GM19468 (cell line): ENCODE measurements at regions not wholly inside any gene's neighbourhood (a gene's known extent, or its start where the extent isn't known, plus 50 kb on each side); places are given as distances from the start of the nearest gene placed in this dataset.

Experiments used
- ATAC-seq: cut with Tn5 transposase; IDR thresholded peaks from one replicate; pipeline ENCODE4 v1.9.1; 2021; ENCODE audit warnings: mild to moderate bottlenecking, moderate library complexity, moderate number of reproducible peaks; ENCODE audit not compliant: unreplicated experiment; ENCODE audit errors: extremely low read depth

DNA sequence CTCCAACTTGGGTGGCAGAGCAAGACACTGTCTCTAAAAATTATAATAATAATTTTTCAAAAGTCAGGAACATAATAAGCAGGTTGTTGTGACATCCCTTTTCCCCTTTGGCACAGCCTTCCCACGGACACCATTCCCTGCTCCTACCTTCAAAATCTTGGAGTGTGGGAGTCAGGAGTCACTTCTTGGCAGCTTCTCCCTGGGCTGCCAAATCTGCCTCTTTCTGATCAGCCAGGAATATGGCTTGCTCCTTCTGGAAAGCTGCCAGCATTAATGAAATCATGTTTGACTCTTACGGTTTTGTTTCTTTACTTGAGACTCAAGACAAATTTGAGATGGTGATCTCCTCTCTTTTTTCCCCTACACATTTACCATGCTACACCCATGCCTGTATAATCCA, 391.4 kb upstream of the SYT1 start:
- ATAC-seq, result no peak

DNA sequence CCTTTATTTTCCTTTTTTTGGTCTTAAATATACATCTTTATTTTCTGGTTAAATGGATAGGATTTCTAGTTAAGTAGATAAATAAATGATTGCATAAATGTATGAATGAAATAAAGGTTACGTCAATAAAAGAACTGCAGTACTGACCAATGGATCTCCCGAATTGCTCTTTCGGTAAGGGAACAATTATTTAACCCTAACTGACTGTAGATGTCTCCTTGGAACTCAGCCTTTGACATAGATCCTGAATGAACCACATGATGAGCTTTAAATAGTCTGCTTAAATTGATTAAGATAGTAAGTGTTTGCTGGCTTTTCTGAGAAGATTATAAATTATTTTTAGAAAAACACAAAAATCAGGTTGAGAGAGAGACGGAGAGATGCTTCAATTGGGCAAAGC, 391.0 kb upstream of the SYT1 start:
- no peak for ATAC-seq

DNA sequence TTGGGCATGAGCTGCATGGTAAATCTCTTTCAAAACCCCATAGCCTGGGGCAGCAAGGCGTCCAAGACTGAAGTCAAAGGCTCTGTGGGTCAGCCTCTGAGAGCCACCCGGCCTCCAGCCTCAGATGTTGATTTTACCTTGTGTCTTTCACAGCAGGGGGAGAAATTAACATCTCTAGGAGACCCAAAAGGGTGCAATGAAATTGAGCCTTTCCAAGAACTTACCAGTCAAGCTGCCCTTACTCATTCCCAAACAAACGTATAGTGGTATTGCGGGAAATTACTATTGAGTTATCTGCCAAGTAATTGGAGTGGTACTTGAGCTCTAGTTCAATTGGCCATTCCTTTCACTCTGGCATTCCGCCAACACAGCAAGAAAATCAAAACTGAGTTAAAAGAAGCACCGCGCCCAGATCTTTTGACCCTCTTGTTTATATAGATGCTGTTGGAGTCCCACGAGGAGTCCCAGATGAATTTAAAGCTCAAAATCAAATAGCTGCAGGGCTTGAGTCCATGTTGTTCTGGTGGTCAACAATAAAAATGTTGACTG, 380.7 kb upstream of the SYT1 start:
- ATAC-seq, result no peak

DNA sequence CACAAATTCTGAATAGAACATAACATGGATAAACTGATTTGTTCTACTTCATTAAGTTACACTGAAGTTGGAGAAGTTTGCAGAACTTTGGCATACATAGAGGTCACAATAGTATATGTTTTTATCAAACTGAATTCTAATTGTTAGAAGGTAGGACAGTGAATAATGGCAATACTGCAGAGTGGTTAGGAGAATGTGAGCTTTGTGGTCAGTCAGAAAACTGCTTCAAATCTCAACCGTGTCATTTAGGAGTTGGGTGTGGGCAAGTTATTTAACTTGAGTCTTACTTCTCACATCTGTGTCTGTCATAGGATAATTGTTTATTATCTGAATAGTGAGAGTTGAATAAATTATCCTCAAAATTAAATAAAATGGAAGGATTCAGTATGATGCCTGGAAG, 374.6 kb upstream of the SYT1 start:
- no peak for ATAC-seq

DNA sequence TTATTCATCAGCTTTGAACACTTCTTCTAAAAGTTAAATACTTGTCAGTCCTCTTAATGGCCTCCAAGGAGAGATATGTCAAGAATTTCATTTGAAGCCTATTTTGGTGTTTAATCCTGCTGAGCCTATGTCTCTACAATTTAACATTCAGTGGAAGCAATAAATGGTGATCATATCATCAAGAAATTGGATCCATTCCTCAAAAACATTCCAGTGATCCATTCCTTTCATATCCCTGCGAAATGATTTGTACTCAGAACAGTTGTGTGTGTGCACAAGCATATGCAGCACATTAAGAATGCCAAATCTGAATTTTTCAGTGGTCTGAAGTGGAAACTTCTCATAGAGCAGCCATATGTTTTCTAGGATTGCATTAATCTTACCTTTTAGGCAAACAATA, 373.7 kb upstream of the SYT1 start:
- no peak for ATAC-seq

DNA sequence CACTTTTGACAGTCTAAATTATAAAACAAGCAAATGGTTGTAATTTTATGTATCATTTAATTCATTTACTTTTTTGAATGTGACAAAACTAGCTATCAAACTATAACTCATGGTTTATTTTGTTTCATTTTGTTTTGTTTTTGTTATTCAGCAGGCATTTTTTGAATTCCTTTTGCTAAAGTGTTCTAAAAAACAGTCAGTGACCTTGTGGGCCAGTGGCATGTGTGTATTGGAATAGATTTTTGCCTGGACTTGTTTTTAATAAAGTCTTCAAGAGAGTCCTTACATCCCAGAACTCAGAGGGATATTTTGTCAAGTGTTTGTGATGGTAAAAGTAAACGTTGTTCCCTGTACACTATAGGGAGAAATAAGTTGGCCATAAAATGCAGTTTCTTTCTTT, 369.7 kb upstream of the SYT1 start:
- no peak for ATAC-seq

DNA sequence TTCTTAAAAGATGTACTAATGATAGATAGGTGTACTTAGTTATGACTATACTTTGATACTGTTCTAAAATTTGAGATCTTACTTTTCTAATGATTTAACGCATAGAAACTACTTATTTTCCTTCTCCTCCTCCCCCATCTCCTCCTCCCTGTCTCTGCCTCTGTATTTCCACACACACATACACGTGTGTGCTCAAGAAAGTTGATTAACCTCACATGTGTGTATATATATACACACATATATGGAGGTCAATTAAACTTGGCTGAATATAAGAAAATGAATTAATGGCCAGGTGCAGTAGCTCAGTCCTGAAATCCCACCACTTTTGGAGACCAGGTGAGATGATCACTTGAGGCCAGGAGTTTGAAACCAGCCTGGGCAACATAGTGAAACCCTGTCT, 362.7 kb upstream of the SYT1 start:
- no peak for ATAC-seq

DNA sequence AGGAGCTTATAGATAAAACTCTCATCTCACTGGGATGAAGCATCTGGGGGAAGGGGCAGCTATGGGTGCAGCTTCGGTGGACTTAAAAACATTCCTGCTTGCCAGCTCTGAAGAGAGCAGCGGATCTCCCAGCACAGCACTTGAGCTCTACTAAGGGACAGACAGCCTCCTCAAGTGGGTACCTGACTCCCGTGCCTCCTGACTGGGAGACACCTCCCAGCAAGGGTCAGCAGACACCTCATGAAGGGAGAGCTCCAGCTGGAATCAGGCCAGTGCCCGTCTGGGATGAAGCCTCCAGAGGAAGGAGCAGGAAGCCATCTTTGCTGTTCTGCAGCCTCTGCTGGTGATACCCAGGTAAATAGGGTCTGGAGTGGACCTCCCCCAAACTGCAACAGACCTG, 345.2 kb upstream of the SYT1 start:
- no peak for ATAC-seq

DNA sequence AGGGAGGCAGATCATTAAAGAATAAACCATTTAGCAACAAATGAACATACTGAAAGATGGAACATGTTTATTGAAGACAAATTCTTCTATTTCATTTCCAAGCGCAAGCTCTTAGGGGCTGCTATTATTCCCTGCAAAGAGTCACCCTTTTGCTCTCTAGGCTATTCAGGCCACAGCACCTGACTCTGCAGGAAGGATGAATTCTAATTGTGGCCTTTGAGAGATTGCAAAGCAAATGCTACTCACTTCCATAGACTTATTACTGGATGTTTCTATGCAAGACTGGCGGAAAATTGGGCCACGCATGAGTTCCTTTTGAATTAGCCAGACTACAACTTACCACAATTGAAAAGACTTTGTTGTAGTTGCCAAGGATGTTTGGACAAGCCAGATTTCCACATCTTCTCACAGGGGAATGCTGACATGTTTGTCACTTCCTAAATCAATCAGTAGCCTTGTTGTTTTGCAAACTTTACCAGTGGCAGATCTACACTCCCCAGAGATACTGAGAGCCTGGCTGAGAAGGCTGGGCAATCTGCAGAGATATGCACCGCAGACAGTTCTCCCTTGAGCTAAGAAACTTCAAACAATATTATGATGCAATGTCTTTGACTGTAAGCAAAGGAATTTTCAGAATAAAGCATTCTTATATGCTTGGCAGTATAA, 334.3 kb upstream of the SYT1 start:
- no peak for ATAC-seq

DNA sequence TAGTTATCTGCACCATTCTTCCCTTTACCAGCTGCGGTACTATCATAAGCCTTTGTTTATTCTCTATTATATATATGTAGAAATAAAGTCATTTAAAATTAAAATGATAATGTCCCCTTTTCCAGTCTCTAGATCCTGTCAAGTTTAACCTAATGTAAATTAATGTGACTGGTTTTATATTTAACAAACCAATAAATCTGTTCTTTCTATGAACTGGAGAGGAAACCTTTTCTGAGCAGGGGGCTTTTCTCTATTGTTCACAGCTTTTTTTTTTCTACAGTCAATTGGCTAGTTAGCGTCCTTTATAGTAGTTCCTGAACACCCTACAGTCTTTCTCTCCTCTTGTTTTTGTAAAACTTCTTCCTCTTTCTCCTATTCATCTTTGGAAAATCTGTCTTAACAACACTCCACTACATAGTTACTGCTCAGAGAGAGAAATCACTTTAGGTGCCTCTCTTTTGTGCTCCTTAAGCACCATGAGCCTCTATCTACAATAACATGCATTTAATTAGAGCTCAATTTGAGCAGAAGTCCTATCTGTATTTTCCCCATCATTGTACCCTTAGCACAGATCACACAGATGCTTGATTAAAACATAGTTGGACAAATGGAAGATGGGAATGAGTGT, 332.6 kb upstream of the SYT1 start:
- ATAC-seq, result no peak

DNA sequence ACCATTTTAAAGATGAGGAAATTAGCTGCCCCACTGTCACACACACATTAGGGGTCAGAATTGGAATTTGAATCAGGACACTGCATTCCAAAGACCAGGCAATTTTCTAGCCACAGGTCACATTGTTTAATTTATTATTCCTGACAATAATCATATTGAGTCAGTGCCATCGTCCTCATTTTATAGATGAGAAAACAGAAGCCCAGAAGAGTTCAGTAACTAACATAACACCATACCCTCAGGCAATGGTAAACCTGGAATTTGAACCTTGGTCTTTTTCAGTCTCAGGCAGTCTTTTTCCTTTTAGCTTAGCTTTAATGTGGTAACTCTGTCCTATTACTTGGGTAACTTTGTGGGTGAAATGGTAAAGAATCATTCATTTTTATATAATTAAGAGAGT, 330.3 kb upstream of the SYT1 start:
- no peak for ATAC-seq

DNA sequence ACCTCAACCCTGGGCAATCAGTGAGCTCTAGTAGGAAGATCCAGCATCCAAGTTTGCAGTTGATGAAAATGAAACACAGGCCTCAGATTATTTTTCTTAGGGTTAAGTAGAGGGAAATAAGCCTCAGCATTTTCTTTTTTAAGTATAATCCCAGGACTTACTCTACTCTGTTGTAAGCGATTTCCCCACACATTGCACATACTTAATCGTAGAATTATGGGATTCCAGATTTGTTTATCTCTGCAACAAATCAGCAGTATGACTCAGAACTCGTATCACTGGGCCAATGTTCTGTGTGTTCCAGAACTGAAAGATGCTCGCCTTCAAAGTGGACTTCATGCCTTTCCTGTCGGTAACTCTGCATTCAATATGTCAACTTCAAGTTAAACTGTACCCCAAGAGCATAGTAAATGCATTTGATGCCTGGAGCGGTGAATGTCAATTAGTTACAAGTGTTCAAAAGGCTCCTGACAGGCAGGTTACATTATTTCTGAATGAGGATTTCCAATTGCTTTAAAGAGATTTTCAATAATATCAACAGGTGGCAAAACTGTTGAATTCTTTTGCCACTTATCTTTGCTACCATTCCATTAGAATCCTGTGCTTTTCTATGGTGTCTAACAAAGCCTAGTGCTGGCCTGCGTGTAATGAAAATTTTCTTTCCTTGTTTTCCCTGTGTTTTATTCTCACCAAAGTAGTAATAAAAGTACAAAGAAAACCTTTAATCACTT, 323.8 kb upstream of the SYT1 start:
- ATAC-seq, result no peak

DNA sequence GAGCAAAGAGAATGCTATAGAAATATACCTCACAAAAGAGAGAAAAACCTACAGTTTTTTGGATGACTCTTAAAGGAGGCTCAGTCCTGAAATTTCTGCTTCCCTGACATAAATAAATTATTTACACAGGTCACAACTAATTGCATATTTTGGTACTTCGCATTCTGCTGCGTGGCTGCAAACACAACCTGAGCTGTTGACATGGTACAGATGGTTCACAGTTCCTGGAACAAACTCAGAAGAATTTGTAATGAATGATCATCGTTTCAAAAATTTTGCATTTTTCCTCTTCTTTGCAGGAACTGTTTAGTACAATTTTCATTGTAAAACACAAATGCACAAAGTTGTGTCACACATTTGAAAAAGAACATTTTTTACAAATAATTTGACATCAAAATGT, 313.7 kb upstream of the SYT1 start:
- no peak for ATAC-seq

DNA sequence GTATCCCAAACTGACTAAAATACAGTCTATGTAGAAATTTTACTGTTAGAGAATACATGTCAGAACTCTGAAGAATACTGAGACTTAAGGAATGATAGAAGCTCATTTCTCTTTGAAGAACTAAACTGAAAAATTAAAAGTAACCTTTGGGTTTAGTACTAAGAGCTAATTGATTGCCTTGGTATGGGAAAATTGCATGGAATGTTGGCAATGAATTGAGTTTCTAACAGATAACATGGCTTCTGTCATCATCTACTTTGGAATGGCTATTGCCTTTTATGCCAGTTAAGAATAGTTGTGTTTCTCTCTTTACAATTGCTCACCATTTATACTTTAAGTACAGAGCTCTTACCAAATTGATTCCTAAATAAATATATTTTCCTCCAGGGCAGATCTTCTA, 308.8 kb upstream of the SYT1 start:
- no peak for ATAC-seq

DNA sequence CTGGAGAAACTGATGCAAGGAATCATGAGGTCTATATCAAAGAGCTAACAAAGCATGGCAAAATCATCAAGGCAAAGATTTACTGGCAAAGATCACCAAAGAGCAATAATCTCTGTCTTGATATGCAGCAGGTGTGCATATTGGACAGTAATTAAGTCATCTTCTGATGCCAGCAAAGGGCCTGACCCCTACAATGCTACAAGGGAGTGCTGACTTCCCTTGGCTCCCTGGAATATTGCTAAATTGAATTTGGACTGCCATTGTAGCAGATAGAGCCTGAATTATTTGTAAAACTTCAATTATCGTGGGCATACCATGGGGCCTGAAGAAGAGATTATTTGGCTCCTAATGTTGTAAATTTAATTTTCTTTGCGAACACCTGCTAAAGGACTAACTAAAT, 307.9 kb upstream of the SYT1 start:
- ATAC-seq, result no peak

DNA sequence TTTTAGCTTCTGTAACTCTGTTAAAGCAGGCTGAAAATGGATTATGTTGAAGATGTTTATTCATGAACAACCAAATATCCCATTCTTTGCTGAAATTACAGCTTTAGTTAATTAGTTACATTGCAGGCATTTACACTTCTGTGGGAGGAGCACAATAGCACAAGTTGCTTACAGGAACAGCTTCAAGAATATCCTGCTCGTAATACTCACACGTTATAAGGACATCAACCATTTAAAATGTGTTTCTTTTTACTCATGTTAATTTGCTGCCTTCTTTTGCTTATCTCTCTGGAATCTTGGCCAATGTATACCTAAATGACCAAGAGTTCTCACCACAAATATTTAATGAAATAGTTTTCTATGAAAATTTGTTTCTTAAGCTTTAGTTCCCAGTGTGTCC, 305.2 kb upstream of the SYT1 start:
- no peak for ATAC-seq

DNA sequence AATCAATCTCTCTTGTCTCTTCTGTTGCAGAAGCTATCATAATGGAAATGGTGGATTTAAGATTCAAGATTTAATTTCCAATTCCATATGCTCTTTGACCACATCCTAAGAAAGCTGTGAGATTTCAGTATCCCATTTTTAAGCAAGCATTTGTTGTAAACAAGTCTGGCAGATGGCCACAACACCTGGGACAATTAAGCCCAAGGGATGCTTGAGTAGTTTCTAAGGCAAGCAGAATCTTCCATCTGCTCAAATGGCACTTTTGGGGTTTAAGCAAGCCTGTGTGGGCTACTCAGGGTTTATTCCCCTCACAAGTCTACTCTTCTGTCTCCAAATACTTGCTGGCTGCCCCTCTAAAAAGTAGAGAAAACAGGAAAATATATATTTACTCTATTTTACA, 304.7 kb upstream of the SYT1 start:
- no peak for ATAC-seq

DNA sequence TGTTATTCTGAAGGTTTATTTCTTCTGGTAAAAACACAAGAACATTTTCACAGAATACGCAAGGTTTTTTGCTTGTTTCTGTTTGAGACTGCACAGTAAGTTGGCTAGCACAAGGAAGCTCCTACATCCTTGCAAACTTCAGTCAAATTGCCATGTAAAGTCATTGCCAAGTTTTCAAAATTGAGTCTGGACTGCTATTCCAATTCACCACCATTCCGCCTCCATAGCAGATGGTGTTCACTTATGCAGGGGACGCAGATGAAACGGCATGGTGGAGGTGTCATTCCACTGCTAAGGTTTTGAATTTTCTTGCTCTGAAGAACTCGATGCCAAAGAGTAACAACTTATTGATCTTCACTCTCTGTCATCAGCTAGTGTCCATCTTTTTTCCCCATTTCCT, 303.9 kb upstream of the SYT1 start:
- ATAC-seq, result no peak

DNA sequence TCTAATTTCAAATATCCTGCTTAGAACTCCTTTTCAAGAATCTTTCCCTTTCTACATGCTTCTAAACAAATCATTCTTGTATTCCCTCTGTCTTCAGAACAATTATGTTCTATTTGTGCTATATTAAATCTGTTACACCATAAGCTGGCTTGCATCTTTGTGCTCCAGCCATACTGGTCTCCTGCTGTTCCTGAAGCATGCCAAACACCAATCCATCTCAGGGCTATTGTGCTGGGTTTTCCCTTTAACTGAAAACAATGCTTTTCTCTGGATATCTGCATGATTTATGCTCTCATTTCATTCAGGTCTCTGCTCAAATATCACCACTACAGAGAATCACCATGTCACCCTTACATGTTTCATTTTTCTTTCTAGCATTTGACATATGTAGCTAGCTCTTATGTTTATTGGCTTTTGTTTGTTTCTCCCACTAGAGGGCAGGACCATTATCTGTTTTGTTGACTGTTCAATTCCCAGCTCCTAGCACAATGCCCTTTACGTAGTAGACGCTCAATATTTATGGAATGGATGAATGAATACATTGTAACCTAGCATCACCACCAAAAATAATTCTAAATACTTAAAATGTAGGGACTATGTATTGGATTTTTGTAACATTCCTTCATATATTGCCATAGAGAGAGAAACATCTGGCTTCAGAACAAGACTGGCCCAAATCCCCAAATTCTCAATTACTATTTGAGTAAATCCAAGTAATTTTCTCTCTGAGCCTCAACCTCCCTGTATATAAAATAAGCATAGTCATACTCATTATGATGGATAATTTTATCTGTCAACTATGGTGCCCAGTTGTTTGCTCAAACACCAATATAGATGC, 302.0 kb upstream of the SYT1 start:
- no peak for ATAC-seq

DNA sequence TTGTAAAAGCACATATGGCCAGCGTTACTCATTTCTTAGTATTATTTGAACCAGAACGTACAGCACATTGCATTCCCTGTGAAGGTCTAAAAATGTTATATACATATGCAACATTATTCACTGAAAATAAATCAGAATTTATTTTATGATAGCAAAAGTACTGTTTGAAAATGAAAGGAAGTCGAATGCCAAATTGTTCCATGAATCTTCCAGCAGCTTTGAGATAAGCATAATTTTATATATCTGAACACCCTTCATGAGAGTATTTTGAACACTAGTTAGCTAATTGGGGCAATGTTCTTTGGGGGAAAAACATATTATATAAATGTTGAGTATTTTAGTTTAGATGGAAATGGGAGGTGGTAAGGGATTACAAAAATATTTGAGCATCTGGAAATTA, 300.7 kb upstream of the SYT1 start:
- ATAC-seq, result no peak

DNA sequence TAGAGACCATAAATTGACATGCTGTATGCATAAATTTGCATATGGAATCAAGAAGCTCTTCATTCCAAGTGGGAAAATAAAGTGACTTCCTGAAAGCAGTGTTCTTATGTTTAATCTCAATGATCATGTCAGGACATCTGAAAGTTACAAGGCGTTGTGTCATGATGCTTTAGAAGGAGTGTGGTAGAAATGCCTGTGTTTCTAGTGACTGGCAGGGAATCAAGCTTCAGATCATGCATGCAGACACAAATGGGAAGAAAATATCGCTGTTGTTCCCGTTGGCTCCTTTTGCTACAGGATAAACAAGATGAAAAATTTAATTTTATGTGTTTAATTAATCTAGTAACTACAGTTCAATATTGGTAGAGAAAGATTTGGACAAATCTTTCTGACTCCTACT, 298.1 kb upstream of the SYT1 start:
- no peak for ATAC-seq
